Subcutaneous abdominal adipose tissue (tissue), 5 donors: ENCODE measurements at regions not wholly inside any gene's neighbourhood (a gene's known extent, or its start where the extent isn't known, plus 50 kb on each side); places are given as distances from the start of the nearest gene placed in this dataset.

ENCODE experiments used
- H3K27ac ChIP-seq: one replicate; pipeline ENCODE4 v1.7.0; 2013; ENCODE audit warnings: low read depth, mild to moderate bottlenecking, inconsistent platforms, low read length, moderate library complexity
- H3K27me3 ChIP-seq, 5 donors: one replicate each; pipeline ENCODE4 v1.7.0; 2013; ENCODE audit warnings: low read length in 5 of 5, inconsistent platforms in 1 of 5; ENCODE audit not compliant: control insufficient read depth in 5 of 5, insufficient read depth in 4 of 5
- H3K36me3 ChIP-seq, 5 donors: one replicate each; pipeline ENCODE4 v1.7.0; 2013; ENCODE audit warnings: low read length in 5 of 5; ENCODE audit not compliant: control insufficient read depth in 5 of 5, insufficient read depth in 5 of 5
- H3K4me1 ChIP-seq, 5 donors: one replicate each; pipeline ENCODE4 v1.7.0; 2013; ENCODE audit warnings: low read length in 5 of 5, mild to moderate bottlenecking in 3 of 5, moderate library complexity in 1 of 5; ENCODE audit not compliant: control insufficient read depth in 5 of 5, insufficient read depth in 5 of 5
- H3K4me3 ChIP-seq, 5 donors: one replicate each; pipeline ENCODE4 v1.7.0; 2013; ENCODE audit warnings: low read length in 5 of 5, low read depth in 1 of 5
- H3K9ac ChIP-seq, 5 donors: one replicate each; pipeline ENCODE4 v1.7.0; 2013; ENCODE audit warnings: low read length in 5 of 5, mild to moderate bottlenecking in 4 of 5, moderate library complexity in 3 of 5
- H3K9me3 ChIP-seq, 5 donors: one replicate each; pipeline ENCODE4 v1.7.0; 2013; ENCODE audit warnings: low read length in 5 of 5; ENCODE audit not compliant: control insufficient read depth in 5 of 5
- donor health status: healthy.
- donor health status: healthy.
- donor health status: healthy.
- donor health status: healthy.
- donor health status: healthy.

- peaks cover 0 to 4% (median 2%) of the 10 kb centered on the region in 5 donors for H3K27me3 ChIP-seq
- no peaks in the 10 kb centered on the region for H3K4me1 ChIP-seq
- H3K9ac ChIP-seq = no peak overlapping the region
- no peak overlapping the region for H3K27ac ChIP-seq
- H3K9me3 ChIP-seq = no peaks in the 10 kb centered on the region
- no peaks in the 10 kb centered on the region for H3K36me3 ChIP-seq
- no peak overlapping the region for H3K4me3 ChIP-seq
Observed at GRCh38 chr1:29956349-29957030, 720.2 kb downstream of the PTPRU start.

GRCh38 chr1:29954591-29954990 lies 718.3 kb downstream of the PTPRU start:
- Histone ChIP-seq H3K36me3 (no peaks in the 10 kb centered on the region), H3K27ac (no peak overlapping the region), H3K4me1 (no peaks in the 10 kb centered on the region), H3K4me3 (no peak overlapping the region), H3K9me3 (peaks cover 0 to 6% (median 0%) of the 10 kb centered on the region in 5 donors), H3K9ac (no peak overlapping the region), H3K27me3 (peaks cover 0 to 4% (median 0%) of the 10 kb centered on the region in 5 donors)

GRCh38 chr1:29953961-29954360 lies 717.6 kb downstream of the PTPRU start:
- H3K9ac ChIP-seq = no peak overlapping the region
- H3K27ac ChIP-seq = no peak overlapping the region
- no peaks in the 10 kb centered on the region for H3K36me3 ChIP-seq
- no peak overlapping the region for H3K4me3 ChIP-seq
- H3K27me3 ChIP-seq = peaks cover 0 to 4% (median 0%) of the 10 kb centered on the region in 5 donors
- peaks cover 0 to 6% (median 0%) of the 10 kb centered on the region in 5 donors for H3K9me3 ChIP-seq
- H3K4me1 ChIP-seq = no peaks in the 10 kb centered on the region

GRCh38 chr1:29949676-29950075 lies 713.4 kb downstream of the PTPRU start:
- Histone ChIP-seq H3K27ac (no peak overlapping the region), H3K4me3 (no peak overlapping the region), H3K9me3 (peaks cover 0 to 6% (median 0%) of the 10 kb centered on the region in 5 donors), H3K9ac (no peak overlapping the region), H3K4me1 (no peaks in the 10 kb centered on the region), H3K36me3 (no peaks in the 10 kb centered on the region), H3K27me3 (peaks cover 0 to 16% (median 0%) of the 10 kb centered on the region in 5 donors)

GRCh38 chr1:29948581-29948980 lies 712.3 kb downstream of the PTPRU start:
- H3K4me1 ChIP-seq = no peaks in the 10 kb centered on the region

GRCh38 chr1:29946057-29946456 lies 709.7 kb downstream of the PTPRU start:
- Histone ChIP-seq H3K4me3 (no peak overlapping the region), H3K36me3 (no peaks in the 10 kb centered on the region), H3K27ac (no peak overlapping the region), H3K27me3 (peaks cover 0 to 24% (median 3%) of the 10 kb centered on the region in 5 donors), H3K4me1 (no peaks in the 10 kb centered on the region), H3K9me3 (peaks cover 0 to 6% (median 0%) of the 10 kb centered on the region in 5 donors), H3K9ac (no peak overlapping the region)

More at GRCh38 chr1:29948581-29948980, 712.3 kb downstream of the PTPRU start:
- peaks cover 0 to 6% (median 0%) of the 10 kb centered on the region in 5 donors for H3K9me3 ChIP-seq
- H3K9ac ChIP-seq = no peak overlapping the region
- H3K27me3 ChIP-seq = peaks cover 0 to 16% (median 0%) of the 10 kb centered on the region in 5 donors
- H3K27ac ChIP-seq = no peak overlapping the region
- no peak overlapping the region for H3K4me3 ChIP-seq
- H3K36me3 ChIP-seq = no peaks in the 10 kb centered on the region

- Histone ChIP-seq H3K9me3 (no peaks in the 10 kb centered on the region), H3K27ac (no peak overlapping the region), H3K27me3 (peaks cover 4 to 24% (median 7%) of the 10 kb centered on the region in 5 donors), H3K4me1 (no peaks in the 10 kb centered on the region), H3K4me3 (no peak overlapping the region), H3K9ac (no peak overlapping the region), H3K36me3 (no peaks in the 10 kb centered on the region)
Observed at GRCh38 chr1:29945426-29945825, 709.1 kb downstream of the PTPRU start.

- Histone ChIP-seq H3K9ac (no peak overlapping the region), H3K9me3 (no peaks in the 10 kb centered on the region), H3K4me1 (no peaks in the 10 kb centered on the region), H3K27me3 (peaks cover 4 to 24% (median 7%) of the 10 kb centered on the region in 5 donors), H3K36me3 (no peaks in the 10 kb centered on the region), H3K4me3 (no peak overlapping the region), H3K27ac (no peak overlapping the region)
Observed at GRCh38 chr1:29944253-29944905, 708.1 kb downstream of the PTPRU start.

GRCh38 chr1:29943034-29943433 lies 706.7 kb downstream of the PTPRU start:
- H3K9me3 ChIP-seq = no peaks in the 10 kb centered on the region
- H3K9ac ChIP-seq = no peak overlapping the region
- no peaks in the 10 kb centered on the region for H3K4me1 ChIP-seq
- no peaks in the 10 kb centered on the region for H3K36me3 ChIP-seq
- H3K27ac ChIP-seq = no peak overlapping the region
- H3K4me3 ChIP-seq = no peak overlapping the region
- peaks cover 4 to 21% (median 7%) of the 10 kb centered on the region in 5 donors for H3K27me3 ChIP-seq

- no peak overlapping the region for H3K9ac ChIP-seq
- no peaks in the 10 kb centered on the region for H3K4me1 ChIP-seq
- H3K36me3 ChIP-seq = no peaks in the 10 kb centered on the region
- H3K9me3 ChIP-seq = no peaks in the 10 kb centered on the region
- H3K27me3 ChIP-seq = peaks cover 4 to 9% (median 7%) of the 10 kb centered on the region in 5 donors
- no peak overlapping the region for H3K4me3 ChIP-seq
- H3K27ac ChIP-seq = no peak overlapping the region
Observed at GRCh38 chr1:29939079-29939478, 702.8 kb downstream of the PTPRU start.
